ENCODE measurements at regions not wholly inside any gene's neighbourhood (a gene's known extent, or its start where the extent isn't known, plus 50 kb on each side); places are given as distances from the start of the nearest gene placed in this dataset.

- Histone ChIP-seq H3K36me3 (ENCODE audit: control insufficient read depth in 4 of 4, insufficient read depth in 4 of 4, low read length in 4 of 4) (no peaks in the 10 kb centered on the region), H3K9me3 (ENCODE audit: control insufficient read depth in 4 of 4, insufficient read depth in 3 of 4, low read length in 3 of 4) (no peaks in the 10 kb centered on the region), H3K27ac (ENCODE audit: low read depth in 1 of 2, low read length in 1 of 2) (no peak overlapping the region), H3K27me3 (ENCODE audit: control insufficient read depth in 3 of 3, insufficient read depth in 3 of 3, low read length in 2 of 3) (no peaks in the 10 kb centered on the region), H3K4me3 (no peak overlapping the region), H3K4me1 (ENCODE audit: control insufficient read depth in 5 of 5, insufficient read depth in 5 of 5, low read length in 5 of 5) (no peaks in the 10 kb centered on the region), H3K9ac (ENCODE audit: insufficient read depth in 1 of 2, low read length in 2 of 2) (no peak overlapping the region)
- WGBS, 2 donors: 94 to 96% methylated on average over 2 of the region's 2 CpGs
- DNase-seq (no peak), ATAC-seq (ENCODE audit: insufficient read depth, low FRiP score) (no peak)
- TF ChIP-seq, protein P1, sequence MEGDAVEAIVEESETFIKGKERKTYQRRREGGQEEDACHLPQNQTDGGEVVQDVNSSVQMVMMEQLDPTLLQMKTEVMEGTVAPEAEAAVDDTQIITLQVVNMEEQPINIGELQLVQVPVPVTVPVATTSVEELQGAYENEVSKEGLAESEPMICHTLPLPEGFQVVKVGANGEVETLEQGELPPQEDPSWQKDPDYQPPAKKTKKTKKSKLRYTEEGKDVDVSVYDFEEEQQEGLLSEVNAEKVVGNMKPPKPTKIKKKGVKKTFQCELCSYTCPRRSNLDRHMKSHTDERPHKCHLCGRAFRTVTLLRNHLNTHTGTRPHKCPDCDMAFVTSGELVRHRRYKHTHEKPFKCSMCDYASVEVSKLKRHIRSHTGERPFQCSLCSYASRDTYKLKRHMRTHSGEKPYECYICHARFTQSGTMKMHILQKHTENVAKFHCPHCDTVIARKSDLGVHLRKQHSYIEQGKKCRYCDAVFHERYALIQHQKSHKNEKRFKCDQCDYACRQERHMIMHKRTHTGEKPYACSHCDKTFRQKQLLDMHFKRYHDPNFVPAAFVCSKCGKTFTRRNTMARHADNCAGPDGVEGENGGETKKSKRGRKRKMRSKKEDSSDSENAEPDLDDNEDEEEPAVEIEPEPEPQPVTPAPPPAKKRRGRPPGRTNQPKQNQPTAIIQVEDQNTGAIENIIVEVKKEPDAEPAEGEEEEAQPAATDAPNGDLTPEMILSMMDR (IDR thresholded peaks at IDR 0.05; ENCODE audit: control extremely low read depth, extremely low read depth): no peak
Observed at GRCh38 chr7:27419581-27420177, 177.1 kb downstream of the EVX1 start.

DNA sequence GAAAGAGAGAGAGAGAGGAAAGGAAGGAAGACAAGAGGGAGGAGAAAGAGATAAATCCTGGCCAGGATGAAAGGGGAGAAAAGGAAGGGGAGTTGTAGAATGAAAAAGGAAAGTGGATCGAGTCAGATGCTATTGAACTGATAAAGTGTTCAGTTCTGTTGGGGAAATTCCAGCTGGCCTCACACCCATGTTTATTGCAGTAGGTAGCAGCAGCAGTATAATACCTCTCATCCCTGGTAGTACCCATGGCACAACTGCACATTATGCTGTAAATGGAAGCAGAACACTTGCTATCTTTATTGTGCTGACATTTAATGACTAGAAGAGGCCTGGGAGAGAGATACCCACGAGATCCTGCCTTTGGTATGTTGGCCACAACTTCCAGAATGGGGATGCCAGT lies 178.1 kb downstream of the EVX1 start:
- ATAC-seq (ENCODE audit: insufficient read depth, low FRiP score) (no peak), DNase-seq (no peak)
- Histone ChIP-seq H3K9me3 (ENCODE audit: control insufficient read depth in 4 of 4, insufficient read depth in 3 of 4, low read length in 3 of 4) (no peaks in the 10 kb centered on the region), H3K27ac (ENCODE audit: low read depth in 1 of 2, low read length in 1 of 2) (no peak overlapping the region), H3K4me3 (no peak overlapping the region), H3K4me1 (ENCODE audit: control insufficient read depth in 5 of 5, insufficient read depth in 5 of 5, low read length in 5 of 5) (no peaks in the 10 kb centered on the region), H3K9ac (ENCODE audit: insufficient read depth in 1 of 2, low read length in 2 of 2) (no peak overlapping the region), H3K27me3 (ENCODE audit: control insufficient read depth in 3 of 3, insufficient read depth in 3 of 3, low read length in 2 of 3) (no peaks in the 10 kb centered on the region), H3K36me3 (ENCODE audit: control insufficient read depth in 4 of 4, insufficient read depth in 4 of 4, low read length in 4 of 4) (no peaks in the 10 kb centered on the region)
- TF ChIP-seq, protein P1 (IDR thresholded peaks at IDR 0.05; ENCODE audit: control extremely low read depth, extremely low read depth): no peak
- WGBS, 2 donors: 73 to 75% methylated on average over 2 of the region's 2 CpGs

DNA sequence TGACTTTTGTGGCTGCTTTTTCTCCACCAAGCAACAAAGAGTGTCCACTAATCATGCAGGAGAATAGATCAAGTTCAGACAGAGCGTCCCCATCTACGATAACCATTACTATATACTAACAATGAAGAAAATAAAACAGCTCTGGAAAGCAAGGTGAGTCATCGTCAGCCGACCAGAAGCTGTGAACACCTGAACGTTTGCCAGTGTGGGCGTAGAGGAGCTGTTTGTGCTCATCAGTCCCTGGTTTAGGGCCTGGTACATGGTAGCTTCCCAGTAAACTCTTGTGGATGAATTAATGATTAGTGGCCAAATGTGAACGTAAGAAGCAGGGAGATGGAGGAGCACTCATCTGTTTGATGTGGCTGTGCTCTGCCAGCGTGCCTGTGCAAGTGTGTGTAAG lies 180.7 kb downstream of the EVX1 start:
- Histone ChIP-seq H3K4me3 (no peak overlapping the region), H3K36me3 (ENCODE audit: control insufficient read depth in 4 of 4, insufficient read depth in 4 of 4, low read length in 4 of 4) (no peaks in the 10 kb centered on the region), H3K27me3 (ENCODE audit: control insufficient read depth in 3 of 3, insufficient read depth in 3 of 3, low read length in 2 of 3) (no peaks in the 10 kb centered on the region), H3K9ac (ENCODE audit: insufficient read depth in 1 of 2, low read length in 2 of 2) (no peak overlapping the region), H3K9me3 (ENCODE audit: control insufficient read depth in 4 of 4, insufficient read depth in 3 of 4, low read length in 3 of 4) (peaks cover 0 to 5% (median 0%) of the 10 kb centered on the region in 4 donors), H3K4me1 (ENCODE audit: control insufficient read depth in 5 of 5, insufficient read depth in 5 of 5, low read length in 5 of 5) (no peaks in the 10 kb centered on the region), H3K27ac (ENCODE audit: low read depth in 1 of 2, low read length in 1 of 2) (no peak overlapping the region)
- WGBS, 2 donors: 87 to 93% methylated on average over 8 of the region's 8 CpGs
- no peak for DNase-seq
- TF ChIP-seq, protein P1 (IDR thresholded peaks at IDR 0.05; ENCODE audit: control extremely low read depth, extremely low read depth): no peak
- ATAC-seq (ENCODE audit: insufficient read depth, low FRiP score): no peak

DNA sequence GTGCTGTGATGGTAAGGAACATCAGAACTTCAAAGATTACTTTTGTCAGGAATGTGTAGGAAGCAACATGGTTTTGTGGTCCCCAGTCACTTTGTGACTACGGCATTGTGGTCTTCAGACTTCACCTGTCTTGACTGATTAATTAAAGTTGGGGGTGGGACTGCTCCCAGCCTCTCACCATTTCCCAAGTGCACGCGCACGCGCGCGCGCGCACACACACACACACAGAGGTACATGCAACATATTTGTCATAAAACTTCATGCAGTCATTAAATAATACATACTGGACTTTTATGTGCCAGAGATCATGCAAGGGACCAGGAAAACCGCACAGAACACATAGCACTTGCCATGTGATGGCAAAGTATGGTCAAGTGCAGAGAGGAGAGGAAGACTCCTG lies 181.2 kb downstream of the EVX1 start:
- TF ChIP-seq, protein P1 (IDR thresholded peaks at IDR 0.05; ENCODE audit: control extremely low read depth, extremely low read depth): no peak
- 82 to 95% methylated on average over 10 of the region's 10 CpGs for WGBS, 2 donors
- no peak for ATAC-seq (ENCODE audit: insufficient read depth, low FRiP score)

More for the DNA sequence above, 181.2 kb downstream of the EVX1 start:
- Histone ChIP-seq H3K4me1 (ENCODE audit: control insufficient read depth in 5 of 5, insufficient read depth in 5 of 5, low read length in 5 of 5) (no peaks in the 10 kb centered on the region), H3K9ac (ENCODE audit: insufficient read depth in 1 of 2, low read length in 2 of 2) (no peak overlapping the region), H3K4me3 (no peak overlapping the region), H3K9me3 (ENCODE audit: control insufficient read depth in 4 of 4, insufficient read depth in 3 of 4, low read length in 3 of 4) (peaks cover 0 to 5% (median 0%) of the 10 kb centered on the region in 4 donors), H3K27me3 (ENCODE audit: control insufficient read depth in 3 of 3, insufficient read depth in 3 of 3, low read length in 2 of 3) (no peaks in the 10 kb centered on the region), H3K36me3 (ENCODE audit: control insufficient read depth in 4 of 4, insufficient read depth in 4 of 4, low read length in 4 of 4) (no peaks in the 10 kb centered on the region), H3K27ac (ENCODE audit: low read depth in 1 of 2, low read length in 1 of 2) (no peak overlapping the region)
- DNase-seq: no peak

All from lung (tissue), 11 donors.